ENCODE measurements at regions not wholly inside any gene's neighbourhood (a gene's known extent, or its start where the extent isn't known, plus 50 kb on each side); places are given as distances from the start of the nearest gene placed in this dataset.

DNA sequence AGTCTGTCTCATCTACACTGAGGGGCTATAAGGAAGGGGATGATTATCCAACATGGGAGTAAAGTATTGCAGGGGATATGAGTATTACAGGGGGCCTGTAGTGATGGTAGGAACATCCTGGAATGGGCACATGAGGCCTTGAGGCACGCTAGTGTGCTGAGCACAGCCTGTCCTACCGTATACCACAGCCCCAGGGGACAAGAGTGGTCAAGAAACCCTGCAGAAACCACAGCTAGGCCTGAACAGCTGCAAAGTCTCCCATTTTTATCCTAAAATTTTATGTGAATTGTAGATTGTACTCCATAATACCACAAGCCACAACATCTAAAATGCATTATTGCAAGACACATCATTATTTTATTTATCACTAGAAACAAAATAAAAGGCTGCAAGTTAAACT lies 136.3 kb upstream of the ASTN2 start:
- DNase-seq (ENCODE audit: low read depth): no peak
- no peak overlapping the region for H3K4me3 ChIP-seq (ENCODE audit: low read depth, low read length)

GRCh38 chr9:117549444-117549843 lies 134.6 kb upstream of the ASTN2 start:
- no peak for DNase-seq (ENCODE audit: low read depth)
- no peak overlapping the region for H3K4me3 ChIP-seq (ENCODE audit: low read depth, low read length)

DNA sequence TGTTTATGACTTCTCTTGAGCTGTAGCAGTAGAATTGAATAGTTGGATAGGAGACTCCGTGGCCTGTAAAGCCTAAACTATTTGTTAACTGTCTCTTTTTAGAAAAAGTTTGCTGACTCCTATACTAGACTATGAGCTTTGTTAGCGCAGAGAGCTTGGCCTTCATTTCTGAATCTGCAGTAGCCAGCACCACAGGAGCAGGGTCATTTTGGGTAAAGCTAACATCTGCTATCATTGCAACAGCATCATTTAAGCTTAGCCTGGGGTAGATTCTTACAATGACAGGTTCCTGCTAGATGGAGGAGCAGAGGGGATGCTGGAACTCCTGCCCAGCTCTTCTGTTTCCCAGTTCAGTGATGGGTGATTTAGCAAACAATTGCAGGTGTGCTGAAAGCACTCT lies 133.7 kb upstream of the ASTN2 start:
- H3K4me3 ChIP-seq (ENCODE audit: low read depth, low read length): no peak overlapping the region
- DNase-seq (ENCODE audit: low read depth): no peak

DNA sequence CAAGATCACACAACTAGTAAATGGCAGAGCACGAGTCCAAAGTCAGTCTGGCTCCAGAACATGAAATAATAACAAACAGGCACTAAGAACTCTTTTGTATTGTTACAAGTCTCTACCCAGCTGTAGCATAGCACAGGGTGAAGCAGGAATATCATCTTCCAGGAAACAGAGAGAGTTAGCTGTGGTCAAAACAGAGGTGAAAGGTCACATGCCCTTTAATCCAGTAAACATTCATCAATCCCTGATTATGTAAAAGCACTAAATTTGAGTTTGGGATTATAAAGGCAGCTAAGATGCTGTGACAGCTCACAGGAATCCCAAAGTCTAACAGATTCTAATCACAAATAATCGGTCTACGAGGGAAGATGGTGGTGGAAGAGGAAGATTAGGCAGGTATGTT lies 133.0 kb upstream of the ASTN2 start:
- no peak for DNase-seq (ENCODE audit: low read depth)
- H3K4me3 ChIP-seq (ENCODE audit: low read depth, low read length): no peak overlapping the region

GRCh38 chr9:117546894-117547678 lies 132.2 kb upstream of the ASTN2 start:
- no peak for DNase-seq (ENCODE audit: low read depth)

GRCh38 chr9:117545846-117546245 lies 131.0 kb upstream of the ASTN2 start:
- H3K4me3 ChIP-seq (ENCODE audit: low read depth, low read length): no peak overlapping the region
- DNase-seq (ENCODE audit: low read depth): no peak

More at GRCh38 chr9:117546894-117547678, 132.2 kb upstream of the ASTN2 start:
- H3K4me3 ChIP-seq (ENCODE audit: low read depth, low read length): no peak overlapping the region

DNA sequence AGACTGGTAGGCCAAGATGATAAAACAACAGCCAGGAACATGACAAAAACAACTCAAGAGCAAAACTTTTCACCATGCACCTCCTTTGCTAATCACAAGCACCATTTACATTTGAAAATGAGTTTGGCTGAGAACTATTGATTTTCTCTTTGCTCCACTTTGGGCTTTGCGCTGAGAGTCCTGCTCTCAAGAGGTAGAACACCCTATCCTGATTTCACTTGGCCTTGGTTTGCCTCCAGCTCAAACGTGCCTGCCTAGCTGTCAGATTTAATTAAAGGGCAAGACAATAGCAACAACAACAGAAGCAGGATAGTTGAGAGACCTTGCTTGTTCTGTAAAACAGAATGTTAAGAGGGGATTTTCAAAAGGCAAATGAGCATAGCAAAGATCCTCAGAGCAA lies 128.2 kb upstream of the ASTN2 start:
- DNase-seq (ENCODE audit: low read depth): no peak
- no peak overlapping the region for H3K4me3 ChIP-seq (ENCODE audit: low read depth, low read length)

- no peak overlapping the region for H3K4me3 ChIP-seq (ENCODE audit: low read depth, low read length)
- no peak for DNase-seq (ENCODE audit: low read depth)
These were observed 127.2 kb upstream of the ASTN2 start for GRCh38 chr9:117542021-117542420.

- H3K4me3 ChIP-seq (ENCODE audit: low read depth, low read length): no peak overlapping the region
- no peak for DNase-seq (ENCODE audit: low read depth)
These were observed 126.3 kb upstream of the ASTN2 start for GRCh38 chr9:117541181-117541580.

GRCh38 chr9:117535973-117536372 lies 121.1 kb upstream of the ASTN2 start:
- DNase-seq (ENCODE audit: low read depth): no peak

GRCh38 chr9:117535434-117535833 lies 120.6 kb upstream of the ASTN2 start:
- no peak overlapping the region for H3K4me3 ChIP-seq (ENCODE audit: low read depth, low read length)
- DNase-seq (ENCODE audit: low read depth): no peak

More at GRCh38 chr9:117535973-117536372, 121.1 kb upstream of the ASTN2 start:
- H3K4me3 ChIP-seq (ENCODE audit: low read depth, low read length): no peak overlapping the region

GRCh38 chr9:117528225-117528624 lies 113.4 kb upstream of the ASTN2 start:
- H3K4me3 ChIP-seq (ENCODE audit: low read depth, low read length): no peak overlapping the region
- DNase-seq (ENCODE audit: low read depth): no peak

DNA sequence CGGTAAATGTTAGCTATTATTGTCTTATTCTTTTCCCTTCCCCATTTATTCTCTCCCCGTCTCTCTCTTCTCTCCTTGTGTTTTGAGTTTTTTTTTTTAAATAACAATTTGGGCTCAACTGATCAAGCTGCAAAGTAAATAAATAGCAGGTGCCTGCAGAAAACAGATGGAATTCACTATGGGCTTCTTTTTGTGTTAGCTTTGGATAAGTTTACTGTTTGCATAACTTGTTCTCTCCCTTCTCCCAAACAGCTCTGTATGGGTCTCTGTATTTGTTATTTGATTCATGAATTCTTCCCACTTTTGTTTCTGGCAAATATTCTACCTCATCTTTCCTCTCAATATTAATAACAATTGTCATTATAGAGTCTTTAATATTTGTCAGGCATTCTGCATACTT lies 111.8 kb upstream of the ASTN2 start:
- no peak overlapping the region for H3K4me3 ChIP-seq (ENCODE audit: low read depth, low read length)
- no peak for DNase-seq (ENCODE audit: low read depth)

DNA sequence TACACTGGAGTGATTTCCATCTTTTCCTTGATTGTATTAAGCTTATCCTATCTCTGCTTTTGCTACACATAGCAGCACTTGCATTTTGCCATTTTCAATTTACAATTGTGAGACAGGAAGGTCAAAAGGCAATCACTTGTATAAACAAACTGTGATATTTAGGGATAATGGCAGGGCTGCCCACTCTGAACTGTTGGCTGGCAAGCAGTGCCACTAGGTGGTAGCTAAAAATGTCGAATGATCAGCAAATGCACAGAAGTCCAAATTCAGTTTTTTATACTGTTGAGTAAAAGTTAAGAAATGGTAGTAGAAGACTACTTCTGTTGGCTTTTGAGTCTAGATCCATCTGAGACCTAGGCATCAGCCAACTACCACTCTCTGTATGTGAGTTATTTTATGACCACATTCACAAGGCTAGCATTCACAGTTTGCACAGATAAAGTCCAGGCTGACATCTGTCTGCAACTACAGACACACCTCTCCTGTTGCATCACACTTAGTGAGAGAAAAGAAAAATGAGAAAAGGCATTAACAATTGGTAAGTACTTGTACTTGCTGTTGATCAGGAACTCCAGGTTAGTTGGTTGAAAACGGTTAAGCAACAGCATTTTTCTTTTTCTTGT lies 108.8 kb upstream of the ASTN2 start:
- no peak overlapping the region for H3K4me3 ChIP-seq (ENCODE audit: low read depth, low read length)
- no peak for DNase-seq (ENCODE audit: low read depth)

DNA sequence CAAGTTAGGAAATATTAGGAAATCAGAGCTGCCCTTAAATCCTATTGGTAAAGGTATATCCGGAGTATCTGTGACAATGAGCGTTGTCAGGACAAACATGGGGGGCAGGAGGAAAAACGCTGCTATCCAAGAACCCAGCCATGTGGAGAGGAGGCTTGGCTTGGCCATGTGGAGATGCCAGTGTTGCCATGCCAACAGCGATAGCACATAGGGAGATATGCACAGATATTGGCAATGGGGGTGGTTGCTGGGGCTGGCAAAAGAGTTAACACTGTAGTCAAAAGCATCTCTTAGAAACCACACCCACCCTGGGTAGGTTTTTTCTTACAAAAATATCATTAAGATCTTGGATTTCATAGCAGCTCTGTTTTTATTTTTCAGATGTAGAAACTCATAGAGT lies 106.4 kb upstream of the ASTN2 start:
- DNase-seq (ENCODE audit: low read depth): no peak
- H3K4me3 ChIP-seq (ENCODE audit: low read depth, low read length): no peak overlapping the region

GRCh38 chr9:117516676-117517632 lies 102.1 kb upstream of the ASTN2 start:
- DNase-seq (ENCODE audit: low read depth): no peak
- H3K4me3 ChIP-seq (ENCODE audit: low read depth, low read length): no peak overlapping the region

GRCh38 chr9:117511852-117512481 lies 97.1 kb upstream of the ASTN2 start:
- H3K4me3 ChIP-seq (ENCODE audit: low read depth, low read length): no peak overlapping the region
- DNase-seq (ENCODE audit: low read depth): no peak

DNA sequence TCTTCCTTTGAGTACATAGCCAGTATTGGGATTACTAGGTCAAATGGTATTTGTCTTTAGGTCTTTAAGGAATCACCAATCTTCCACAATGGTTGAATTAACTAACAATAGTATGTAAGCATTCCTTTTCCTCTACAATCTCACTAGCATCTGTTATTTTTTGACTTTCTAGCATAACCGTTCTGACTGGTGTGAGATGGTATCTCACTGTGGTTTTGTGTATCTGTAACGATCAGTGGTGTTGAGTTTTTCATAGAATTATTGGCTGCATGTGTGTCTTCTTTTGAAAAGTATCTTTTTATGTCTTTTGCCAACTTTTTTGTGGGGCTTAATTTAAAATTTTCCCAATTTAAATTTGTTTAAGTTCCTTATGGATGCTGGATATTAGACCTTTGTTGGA lies 81.5 kb upstream of the ASTN2 start:
- DNase-seq (ENCODE audit: low read depth): no peak

DNA sequence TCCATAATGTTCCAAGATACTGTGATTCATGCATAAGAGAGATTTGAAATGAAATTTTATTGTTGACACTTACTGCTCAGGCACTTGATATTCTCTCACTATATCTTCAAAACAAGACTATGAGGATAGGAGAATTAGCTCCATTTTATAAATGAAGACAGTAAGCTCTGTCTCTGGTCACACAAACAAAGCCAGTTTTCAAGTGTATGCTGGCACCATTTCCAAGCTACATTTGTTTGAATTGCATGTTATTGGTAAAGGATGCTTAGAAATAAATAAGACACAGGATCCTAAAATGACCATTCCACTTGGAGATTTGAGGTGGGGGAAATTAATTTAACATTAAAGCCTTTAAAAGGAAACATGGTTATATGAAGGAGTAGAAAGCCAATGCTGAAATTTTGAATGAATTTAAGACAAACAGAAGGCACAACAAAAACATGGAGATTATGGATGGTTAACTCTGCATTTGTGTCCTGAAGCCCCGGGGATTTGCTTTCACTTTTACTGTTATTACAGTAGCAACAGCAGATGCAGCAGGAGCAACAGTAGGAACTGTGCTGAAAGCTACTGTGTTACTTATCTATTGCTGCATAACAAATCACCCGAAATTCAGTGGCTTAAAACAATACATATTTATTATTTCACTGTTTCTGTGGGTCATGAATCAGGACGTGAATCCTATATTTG lies 79.7 kb upstream of the ASTN2 start:
- no peak for DNase-seq (ENCODE audit: low read depth)
- no peak overlapping the region for H3K4me3 ChIP-seq (ENCODE audit: low read depth, low read length)

More for the DNA sequence above, 81.5 kb upstream of the ASTN2 start:
- H3K4me3 ChIP-seq (ENCODE audit: low read depth, low read length): no peak overlapping the region
